ENCODE measurements at regions not wholly inside any gene's neighbourhood (a gene's known extent, or its start where the extent isn't known, plus 50 kb on each side); places are given as distances from the start of the nearest gene placed in this dataset.
"Not testable (repeated sequence)": the region's sequence is repeated elsewhere in the genome, so short reads cannot be mapped to it uniquely, and the experiment has no call there.

GRCh38 chr5:66405145-66405544, 191.0 kb upstream of the MAST4 start:
- H3K9me2 ChIP-seq; CTCF ChIA-PET; H3K36me3 ChIP-seq (replicated peaks in 1 of 2; ENCODE audit: control insufficient read depth in 1 of 2, insufficient read depth in 2 of 2, low read length in 1 of 2); H3K9ac ChIP-seq; H3K4me1 ChIP-seq (ENCODE audit: control insufficient read depth in 1 of 2, insufficient read depth in 2 of 2, low read depth in 1 of 2, low read length in 1 of 2); POLR2A ChIA-PET; H4K20me1 ChIP-seq (ENCODE audit: insufficient read depth); H3F3A ChIP-seq (replicated peaks; ENCODE audit: insufficient read depth); H3K27me3 ChIP-seq (ENCODE audit: insufficient read depth); H3K27ac ChIP-seq (ENCODE audit: low read depth in 2 of 2, low read length in 1 of 2); H3K4me2 ChIP-seq; H3K79me2 ChIP-seq (ENCODE audit: insufficient read depth); DNase-seq; H2AFZ ChIP-seq (ENCODE audit: low read depth); H3K4me3 ChIP-seq (ENCODE audit: low read depth in 2 of 2, low read length in 1 of 2); H3K9me3 ChIP-seq: not testable (repeated sequence)
- WGBS (ENCODE audit: low lambda C conversion rate), result 57% methylated on average over 3 of the region's 3 CpGs

GRCh38 chr5:66406761-66407336, 189.3 kb upstream of the MAST4 start:
- TF ChIP-seq EP300 (IDR thresholded peaks at IDR 0.05; ENCODE audit: borderline replicate concordance in 1 of 2, low read depth in 1 of 2, low read length in 1 of 2), result no peak
- no peak for TF ChIP-seq CHD2 (IDR thresholded peaks at IDR 0.05; ENCODE audit: low read length, partially characterized antibody)
- TF ChIP-seq YY1 (IDR thresholded peaks at IDR 0.05; ENCODE audit: low read depth), result no peak
- no peak for TF ChIP-seq PBX3 (IDR thresholded peaks at IDR 0.05)
- TF ChIP-seq SIN3A (IDR thresholded peaks at IDR 0.05; ENCODE audit: borderline replicate concordance, low read depth, low read length), result no peak
- TF ChIP-seq GATA2 (CRISPR knock-in tag; IDR thresholded peaks at IDR 0.05), result no peak
- TF ChIP-seq RFX5 (IDR thresholded peaks at IDR 0.05; ENCODE audit: low read length), result no peak
- TF ChIP-seq FOXM1 (IDR thresholded peaks at IDR 0.05; ENCODE audit: low read depth), result no peak
- no peak for TF ChIP-seq TCF12 (IDR thresholded peaks at IDR 0.05)
- no peak for TF ChIP-seq FOSL2 (IDR thresholded peaks at IDR 0.05; ENCODE audit: borderline replicate concordance, low read depth)
- TF ChIP-seq MXI1 (IDR thresholded peaks at IDR 0.05; ENCODE audit: low read depth, low read length), result no peak
- no peak for TF ChIP-seq JUND (IDR thresholded peaks at IDR 0.05)
- no peak for TF ChIP-seq GABPA (IDR thresholded peaks at IDR 0.05; ENCODE audit: low read depth)
- no peak for TF ChIP-seq RCOR1 (IDR thresholded peaks at IDR 0.05; ENCODE audit: low read length)
- no peak for TF ChIP-seq MAX (IDR thresholded peaks at IDR 0.05; ENCODE audit: low read depth)
- Histone ChIP-seq H3F3A (replicated peaks; ENCODE audit: insufficient read depth) (no peaks in the 10 kb centered on the region), H3K27me3 (ENCODE audit: insufficient read depth) (no peaks in the 10 kb centered on the region), H3K9me2 (no peaks in the 10 kb centered on the region), H3K36me3 (replicated peaks in 1 of 2; ENCODE audit: control insufficient read depth in 1 of 2, insufficient read depth in 2 of 2, low read length in 1 of 2) (no peaks in the 10 kb centered on the region), H3K4me3 (ENCODE audit: low read depth in 2 of 2, low read length in 1 of 2) (no peak overlapping the region), H3K79me2 (ENCODE audit: insufficient read depth) (no peaks in the 10 kb centered on the region), H3K9ac (no peak overlapping the region), H2AFZ (ENCODE audit: low read depth) (no peak overlapping the region), H3K27ac (ENCODE audit: low read depth in 2 of 2, low read length in 1 of 2) (no peak overlapping the region), H4K20me1 (ENCODE audit: insufficient read depth) (no peaks in the 10 kb centered on the region), H3K9me3 (no peaks in the 10 kb centered on the region), H3K4me1 (ENCODE audit: control insufficient read depth in 1 of 2, insufficient read depth in 2 of 2, low read depth in 1 of 2, low read length in 1 of 2) (peaks cover 0 to 12% of the 10 kb centered on the region in 2 experiments; a peak in 1 of 4 replicates), H3K4me2 (no peak overlapping the region)
- ChIA-PET POLR2A (no interaction called here), CTCF (interaction anchor here (2.7 kb wide), 1 partner anchor 100 kb away, joined by 9 read pairs; no protein-coding TSS in a partner anchor)
- 39% methylated on average over 3 of the region's 3 CpGs for WGBS (ENCODE audit: low lambda C conversion rate)
- DNase-seq, result no peak
